RWPE2 (cell line): ENCODE measurements at regions not wholly inside any gene's neighbourhood (a gene's known extent, or its start where the extent isn't known, plus 50 kb on each side); places are given as distances from the start of the nearest gene placed in this dataset.
"Not testable (repeated sequence)": the region's sequence is repeated elsewhere in the genome, so short reads cannot be mapped to it uniquely, and the experiment has no call there.

Source experiments
- ATAC-seq: fragments of 200-7000 bp; cut with Tn5 transposase; 3 replicates; pipeline ENCODE4 v1.9.1; 2021; ENCODE audit warnings: low read depth
- DNase-seq: peaks from one replicate; pipeline ENCODE4 v3.0.0-alpha.2; 2020; ENCODE audit warnings: low spot score
- H3K27ac ChIP-seq: fragments of 450-650 bp; 2 replicates; pipeline ENCODE4 v1.5.1; 2017; ENCODE audit warnings: mild to moderate bottlenecking; ENCODE audit not compliant: poor library complexity, severe bottlenecking
- H3K27me3 ChIP-seq: fragments of 250-450 bp; sonication (Bioruptor Pico); 2 replicates; pipeline ENCODE4 v1.5.1; 2021; ENCODE audit warnings: mild to moderate bottlenecking, moderate library complexity; ENCODE audit not compliant: insufficient read depth, poor library complexity, severe bottlenecking
- H3K36me3 ChIP-seq: fragments of 250-450 bp; sonication (Bioruptor Pico); 2 replicates; pipeline ENCODE4 v1.5.1; 2020; ENCODE audit warnings: low read depth, mild to moderate bottlenecking, moderate library complexity
- H3K4me1 ChIP-seq: fragments of 250-450 bp; sonication (Bioruptor Pico); 2 replicates; pipeline ENCODE4 v1.5.1; 2021; ENCODE audit warnings: mild to moderate bottlenecking, moderate library complexity; ENCODE audit not compliant: insufficient read depth, poor library complexity, severe bottlenecking
- H3K4me3 ChIP-seq: fragments of 250-450 bp; sonication (Bioruptor Pico); 2 replicates; pipeline ENCODE4 v1.5.1; 2021; ENCODE audit warnings: mild to moderate bottlenecking, moderate library complexity; ENCODE audit not compliant: severe bottlenecking
- H3K9me3 ChIP-seq: fragments of 250-450 bp; sonication (Bioruptor Pico); 2 replicates; pipeline ENCODE4 v1.5.1; 2021; ENCODE audit warnings: mild to moderate bottlenecking, moderate library complexity; ENCODE audit not compliant: severe bottlenecking
- TF ChIP-seq, protein P1 (sequence below): fragments of 450-650 bp; IDR thresholded peaks from one replicate; pipeline ENCODE4 v1.5.1; 2017; ENCODE audit warnings: mild to moderate bottlenecking, moderate library complexity; ENCODE audit not compliant: poor library complexity, severe bottlenecking

DNA sequence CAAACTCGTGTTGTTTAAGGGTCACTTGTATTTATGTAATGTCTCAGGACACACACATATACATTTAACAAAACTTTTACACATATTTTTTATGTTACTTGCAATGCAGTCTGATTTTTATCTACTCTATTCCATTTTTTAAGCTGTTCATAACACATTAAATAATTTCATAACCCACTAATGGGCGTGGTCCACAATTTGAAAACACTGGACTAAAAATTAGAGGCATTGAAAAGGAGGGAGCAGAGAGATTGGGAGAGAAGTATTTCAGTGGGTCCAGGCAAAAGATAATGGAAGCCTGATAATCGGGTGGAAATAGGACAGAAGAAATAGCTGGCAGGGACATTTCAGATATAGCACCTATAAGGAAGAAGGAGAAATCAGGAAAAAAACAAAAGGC lies 597.3 kb upstream of the CLINT1 start:
- no peak for ATAC-seq

DNA sequence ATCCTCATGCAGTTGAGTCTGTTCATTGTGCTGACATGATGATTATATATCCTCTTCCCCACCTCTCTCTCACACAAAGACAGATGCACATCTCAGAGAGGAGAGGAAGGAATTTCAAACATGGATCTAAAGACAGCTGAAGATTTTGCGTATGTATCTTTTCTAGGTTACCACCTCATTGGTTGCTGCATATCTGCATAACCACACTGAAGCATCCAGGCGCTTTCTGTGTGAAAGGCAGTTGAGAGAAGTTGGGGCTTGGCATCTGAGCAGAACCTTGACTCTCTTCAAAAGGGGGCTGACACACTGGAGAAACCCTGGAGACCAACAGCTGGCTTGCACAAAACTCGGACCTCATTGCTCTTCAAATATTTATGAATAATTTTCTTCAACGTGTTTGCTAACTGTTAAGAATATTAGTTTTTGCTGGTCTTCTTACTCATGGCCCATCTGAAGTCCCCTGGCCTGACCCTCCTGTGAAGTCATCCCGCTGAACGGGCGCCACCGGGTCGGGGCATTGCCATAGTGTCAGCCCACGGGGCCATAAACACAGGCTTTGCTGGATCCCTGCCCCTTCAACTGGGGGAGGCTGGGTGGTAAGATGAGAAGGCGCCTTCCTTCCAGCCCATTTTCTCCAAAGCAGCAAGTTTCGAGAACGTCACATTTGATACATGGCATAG lies 593.2 kb upstream of the CLINT1 start:
- TF ChIP-seq, protein P1, sequence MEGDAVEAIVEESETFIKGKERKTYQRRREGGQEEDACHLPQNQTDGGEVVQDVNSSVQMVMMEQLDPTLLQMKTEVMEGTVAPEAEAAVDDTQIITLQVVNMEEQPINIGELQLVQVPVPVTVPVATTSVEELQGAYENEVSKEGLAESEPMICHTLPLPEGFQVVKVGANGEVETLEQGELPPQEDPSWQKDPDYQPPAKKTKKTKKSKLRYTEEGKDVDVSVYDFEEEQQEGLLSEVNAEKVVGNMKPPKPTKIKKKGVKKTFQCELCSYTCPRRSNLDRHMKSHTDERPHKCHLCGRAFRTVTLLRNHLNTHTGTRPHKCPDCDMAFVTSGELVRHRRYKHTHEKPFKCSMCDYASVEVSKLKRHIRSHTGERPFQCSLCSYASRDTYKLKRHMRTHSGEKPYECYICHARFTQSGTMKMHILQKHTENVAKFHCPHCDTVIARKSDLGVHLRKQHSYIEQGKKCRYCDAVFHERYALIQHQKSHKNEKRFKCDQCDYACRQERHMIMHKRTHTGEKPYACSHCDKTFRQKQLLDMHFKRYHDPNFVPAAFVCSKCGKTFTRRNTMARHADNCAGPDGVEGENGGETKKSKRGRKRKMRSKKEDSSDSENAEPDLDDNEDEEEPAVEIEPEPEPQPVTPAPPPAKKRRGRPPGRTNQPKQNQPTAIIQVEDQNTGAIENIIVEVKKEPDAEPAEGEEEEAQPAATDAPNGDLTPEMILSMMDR, result no peak
- H3K27me3 ChIP-seq, result no peaks in the 10 kb centered on the region
- no peaks in the 10 kb centered on the region for H3K9me3 ChIP-seq
- ATAC-seq (no peak), DNase-seq (no peak)
- H3K36me3 ChIP-seq, result no peaks in the 10 kb centered on the region
- peaks cover 10% of the 10 kb centered on the region for H3K4me1 ChIP-seq
- H3K4me3 ChIP-seq, result no peak overlapping the region
- no peak overlapping the region for H3K27ac ChIP-seq

More for the DNA sequence above, 597.3 kb upstream of the CLINT1 start:
- Histone ChIP-seq H3K4me1 (peaks cover 18% of the 10 kb centered on the region), H3K27me3 (no peaks in the 10 kb centered on the region), H3K9me3 (no peaks in the 10 kb centered on the region), H3K27ac (peak overlapping the region; percentile 19), H3K36me3 (no peaks in the 10 kb centered on the region), H3K4me3 (no peak overlapping the region)
- DNase-seq, result no peak
- TF ChIP-seq, protein P1, result no peak

DNA sequence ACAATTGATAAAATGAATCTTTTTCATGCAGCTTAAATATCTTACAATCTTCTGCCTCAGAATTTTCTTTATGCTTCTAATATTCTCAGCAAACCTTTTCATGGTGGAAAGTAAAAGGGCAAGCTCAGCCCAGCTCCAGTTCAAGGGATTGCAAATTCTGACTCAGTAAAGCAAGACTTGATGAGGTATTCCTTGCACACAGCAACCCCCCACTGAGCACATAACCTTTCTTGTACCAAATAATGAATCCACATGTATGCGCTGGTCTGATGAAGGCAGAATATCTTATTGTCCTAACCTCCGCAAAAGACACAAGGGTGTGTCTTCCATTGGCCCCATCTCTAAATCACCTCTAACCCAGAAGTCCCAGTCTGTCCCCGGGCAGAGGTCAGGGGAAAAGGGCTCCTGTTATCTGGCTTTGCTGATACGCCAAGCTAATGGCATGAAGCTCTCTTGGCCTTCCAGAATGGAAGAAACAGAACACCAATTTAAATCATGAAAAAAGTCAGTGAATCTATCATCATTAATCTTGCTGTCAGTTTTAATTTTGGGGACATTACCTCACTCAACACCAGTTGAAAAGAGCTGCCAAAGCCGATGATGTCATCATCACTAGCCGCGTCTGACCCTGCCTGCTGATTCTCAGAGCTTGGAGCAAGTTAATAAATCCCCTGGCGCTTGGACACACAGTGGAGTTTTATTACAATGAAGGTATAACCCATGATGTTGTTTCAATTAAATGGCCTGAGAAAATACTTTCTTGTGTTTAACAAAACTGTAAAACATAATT lies 592.5 kb upstream of the CLINT1 start:
- H3K9me3 ChIP-seq, result no peaks in the 10 kb centered on the region
- H3K27me3 ChIP-seq, result no peaks in the 10 kb centered on the region
- peaks cover 3% of the 10 kb centered on the region for H3K4me1 ChIP-seq
- no peak overlapping the region for H3K4me3 ChIP-seq
- no peak for ATAC-seq
- no peak for DNase-seq
- no peak overlapping the region for H3K27ac ChIP-seq
- TF ChIP-seq, protein P1, result no peak
- no peaks in the 10 kb centered on the region for H3K36me3 ChIP-seq

DNA sequence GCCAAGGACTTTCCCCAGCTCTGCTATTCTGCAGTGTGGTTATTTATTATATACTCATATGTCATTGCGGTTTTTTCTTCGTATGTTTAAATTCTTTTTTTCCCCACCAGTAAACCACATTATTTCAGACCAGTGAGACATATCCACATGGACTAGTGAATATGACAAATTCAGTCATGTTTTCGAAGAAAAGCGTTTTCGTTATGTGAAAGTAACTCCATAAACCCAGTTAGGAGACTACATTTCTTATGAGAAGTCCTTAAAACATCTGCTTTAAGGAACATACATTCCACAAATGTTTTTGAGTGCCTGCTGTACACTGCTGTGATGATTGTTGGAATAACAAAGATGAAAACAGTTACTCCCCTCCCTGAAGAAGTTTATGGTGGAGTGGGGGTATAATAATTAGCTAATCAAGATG lies 591.8 kb upstream of the CLINT1 start:
- Histone ChIP-seq H3K36me3 (no peaks in the 10 kb centered on the region), H3K4me1 (no peaks in the 10 kb centered on the region), H3K27me3 (no peaks in the 10 kb centered on the region), H3K9me3 (no peaks in the 10 kb centered on the region), H3K27ac (no peak overlapping the region), H3K4me3 (no peak overlapping the region)
- ATAC-seq, result no peak
- TF ChIP-seq, protein P1, result no peak
- no peak for DNase-seq

DNA sequence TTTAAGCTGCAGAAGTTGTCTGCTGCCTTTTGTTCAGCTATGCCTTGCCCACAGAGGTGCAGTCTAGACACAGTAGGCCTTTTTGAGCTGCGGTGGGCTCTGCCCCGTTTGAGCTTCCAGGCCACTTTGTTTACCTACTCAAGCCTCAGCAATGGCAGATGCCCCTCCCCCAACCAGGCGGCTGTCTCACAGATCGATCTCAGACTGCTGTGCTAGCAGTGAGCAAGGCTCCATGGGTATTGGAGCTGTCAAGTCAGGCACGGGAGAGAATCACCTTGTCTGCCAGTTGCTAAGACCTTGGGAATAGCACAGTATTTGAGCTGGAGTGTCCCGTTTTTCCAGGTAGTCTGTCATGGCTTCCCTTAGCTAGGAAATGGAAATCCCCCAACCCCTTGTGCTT lies 587.8 kb upstream of the CLINT1 start:
- not testable (repeated sequence) for DNase-seq, H3K4me1 ChIP-seq, H3K36me3 ChIP-seq, H3K4me3 ChIP-seq, H3K27me3 ChIP-seq, H3K9me3 ChIP-seq, H3K27ac ChIP-seq, ATAC-seq

DNA sequence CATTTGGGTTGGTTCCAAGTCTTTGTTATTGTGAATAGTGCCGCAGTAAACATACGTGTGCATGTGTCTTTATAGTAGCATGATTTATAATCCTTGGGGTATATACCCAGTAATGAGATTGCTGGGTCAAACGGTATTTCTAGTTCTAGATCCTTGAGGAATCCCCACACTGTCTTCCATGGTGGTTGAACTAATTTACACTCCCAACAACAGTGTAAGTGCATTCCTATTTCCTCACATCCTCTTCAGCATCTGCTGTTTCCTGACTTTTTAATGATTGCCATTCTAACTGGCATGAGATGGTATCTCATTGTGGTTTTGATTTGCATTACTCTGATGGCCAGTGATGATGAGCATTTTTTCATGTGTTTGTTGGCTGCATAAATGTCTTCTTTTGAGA lies 580.3 kb upstream of the CLINT1 start:
- not testable (repeated sequence) for H3K27me3 ChIP-seq, H3K36me3 ChIP-seq, H3K4me1 ChIP-seq, H3K27ac ChIP-seq, DNase-seq, ATAC-seq, H3K9me3 ChIP-seq, H3K4me3 ChIP-seq
